ENCODE measurements at regions not wholly inside any gene's neighbourhood (a gene's known extent, or its start where the extent isn't known, plus 50 kb on each side); places are given as distances from the start of the nearest gene placed in this dataset.
A peak's percentile ranks its signal among the peaks of the same experiment; 100 is the strongest.
"Not testable (repeated sequence)": the region's sequence is repeated elsewhere in the genome, so short reads cannot be mapped to it uniquely, and the experiment has no call there.

DNA sequence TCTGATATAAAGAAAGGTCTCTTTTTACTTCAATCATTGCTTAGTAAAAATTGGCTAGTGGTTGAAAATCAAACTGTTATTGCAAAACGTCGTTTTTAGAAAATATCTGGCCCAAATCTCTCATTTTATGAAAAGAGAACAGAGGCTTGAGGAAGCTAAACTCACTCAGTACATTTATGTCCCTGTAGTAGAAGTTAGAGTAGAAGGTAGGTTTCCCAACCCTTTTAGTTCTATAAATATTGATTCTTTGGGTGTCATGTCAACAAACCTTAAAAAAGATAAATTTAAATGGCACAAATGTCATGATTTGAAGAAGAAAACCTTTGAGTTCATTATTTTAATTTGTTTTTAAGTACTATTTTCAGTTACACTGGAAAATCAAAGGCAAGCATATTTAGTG, 722.3 kb upstream of the NECTIN3 start:
- DNase-seq, result no peak
- no peak overlapping the region for H3K27ac ChIP-seq
- TF ChIP-seq POLR2A (IDR thresholded peaks at IDR 0.05), result no peak
- TF ChIP-seq, protein P1, sequence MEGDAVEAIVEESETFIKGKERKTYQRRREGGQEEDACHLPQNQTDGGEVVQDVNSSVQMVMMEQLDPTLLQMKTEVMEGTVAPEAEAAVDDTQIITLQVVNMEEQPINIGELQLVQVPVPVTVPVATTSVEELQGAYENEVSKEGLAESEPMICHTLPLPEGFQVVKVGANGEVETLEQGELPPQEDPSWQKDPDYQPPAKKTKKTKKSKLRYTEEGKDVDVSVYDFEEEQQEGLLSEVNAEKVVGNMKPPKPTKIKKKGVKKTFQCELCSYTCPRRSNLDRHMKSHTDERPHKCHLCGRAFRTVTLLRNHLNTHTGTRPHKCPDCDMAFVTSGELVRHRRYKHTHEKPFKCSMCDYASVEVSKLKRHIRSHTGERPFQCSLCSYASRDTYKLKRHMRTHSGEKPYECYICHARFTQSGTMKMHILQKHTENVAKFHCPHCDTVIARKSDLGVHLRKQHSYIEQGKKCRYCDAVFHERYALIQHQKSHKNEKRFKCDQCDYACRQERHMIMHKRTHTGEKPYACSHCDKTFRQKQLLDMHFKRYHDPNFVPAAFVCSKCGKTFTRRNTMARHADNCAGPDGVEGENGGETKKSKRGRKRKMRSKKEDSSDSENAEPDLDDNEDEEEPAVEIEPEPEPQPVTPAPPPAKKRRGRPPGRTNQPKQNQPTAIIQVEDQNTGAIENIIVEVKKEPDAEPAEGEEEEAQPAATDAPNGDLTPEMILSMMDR (IDR thresholded peaks at IDR 0.05), result no peak
- no peaks in the 10 kb centered on the region for H3K36me3 ChIP-seq (replicated peaks in 1 of 2)
- intact Hi-C loops (cut with DNase I), result no loop called here
- no peak overlapping the region for H3K4me3 ChIP-seq
- H3K4me1 ChIP-seq (replicated peaks in 1 of 2), result peaks cover 0 to 7% of the 10 kb centered on the region in 2 donors
- 61 to 93% (median 74%) methylated on average over 2 of the region's 2 CpGs for WGBS, 4 donors
- H3K9me3 ChIP-seq (replicated peaks in 1 of 3), result no peaks in the 10 kb centered on the region
- H3K27me3 ChIP-seq, result no peaks in the 10 kb centered on the region

- H3K27ac ChIP-seq, result no peak overlapping the region
- TF ChIP-seq, protein P1 (IDR thresholded peaks at IDR 0.05), result no peak
- TF ChIP-seq POLR2A (IDR thresholded peaks at IDR 0.05), result no peak
- no peaks in the 10 kb centered on the region for H3K36me3 ChIP-seq (replicated peaks in 1 of 2)
- no peaks in the 10 kb centered on the region for H3K9me3 ChIP-seq (replicated peaks in 1 of 3)
- intact Hi-C loops (cut with DNase I), result no loop called here
- no peaks in the 10 kb centered on the region for H3K27me3 ChIP-seq
- peak in 2 of 7 donors; percentile 10 to 16 for DNase-seq
- peaks cover 0 to 7% of the 10 kb centered on the region in 2 donors for H3K4me1 ChIP-seq (replicated peaks in 1 of 2)
- WGBS, 4 donors, result 38 to 58% (median 42%) methylated on average over 2 of the region's 2 CpGs
- no peak overlapping the region for H3K4me3 ChIP-seq
These were observed 718.6 kb upstream of the NECTIN3 start for GRCh38 chr3:110352841-110353604.

GRCh38 chr3:110362751-110363150, 708.9 kb upstream of the NECTIN3 start:
- Histone ChIP-seq H3K4me3 (no peak overlapping the region), H3K4me1 (replicated peaks in 1 of 2) (no peaks in the 10 kb centered on the region), H3K9me3 (replicated peaks in 1 of 3) (no peaks in the 10 kb centered on the region), H3K36me3 (replicated peaks in 1 of 2) (no peaks in the 10 kb centered on the region), H3K27ac (no peak overlapping the region), H3K27me3 (no peaks in the 10 kb centered on the region)
- TF ChIP-seq POLR2A (IDR thresholded peaks at IDR 0.05), result no peak
- TF ChIP-seq, protein P1 (IDR thresholded peaks at IDR 0.05), result no peak
- intact Hi-C loops (cut with DNase I), result no loop called here
- no peak for DNase-seq

- H3K4me1 ChIP-seq (replicated peaks in 1 of 2); H3K27ac ChIP-seq; H3K27me3 ChIP-seq; DNase-seq; H3K36me3 ChIP-seq (replicated peaks in 1 of 2); H3K9me3 ChIP-seq (replicated peaks in 1 of 3); intact Hi-C loops (cut with DNase I); H3K4me3 ChIP-seq: not testable (repeated sequence)
- 73 to 85% (median 80%) methylated on average over 12 to 13 of the region's 13 CpGs for WGBS, 4 donors
These were observed 704.3 kb upstream of the NECTIN3 start for GRCh38 chr3:110367289-110367688.
